SK-N-SH (cell line): ENCODE measurements at regions not wholly inside any gene's neighbourhood (a gene's known extent, or its start where the extent isn't known, plus 50 kb on each side); places are given as distances from the start of the nearest gene placed in this dataset.

ENCODE experiments used
- CHD2 ChIP-seq: fragments of 150-350 bp; IDR thresholded peaks from 2 replicates; pipeline ENCODE4 v1.6.1; 2018; ENCODE audit warnings: low read length; ENCODE audit not compliant: partially characterized antibody
- CTCF ChIP-seq: fragments of 200-600 bp; sonication (generic); IDR thresholded peaks from 2 replicates; pipeline ENCODE4 v1.6.1; 2017; ENCODE audit warnings: antibody characterized with exemption, mild to moderate bottlenecking, moderate library complexity
- ELF1 ChIP-seq: IDR thresholded peaks from 2 replicates; pipeline ENCODE4 v1.4.0; 2012
- EP300 ChIP-seq, 2 experiments: IDR thresholded peaks; 2 replicates each; pipeline versions ENCODE4 v1.4.0 to v1.6.1; 2012; ENCODE audit warnings: borderline replicate concordance in 1 of 2, low read depth in 1 of 2, low read length in 1 of 2
- FOXM1 ChIP-seq: IDR thresholded peaks from 2 replicates; pipeline ENCODE4 v1.4.0; 2012; ENCODE audit warnings: low read depth, mild to moderate bottlenecking
- GATA2 ChIP-seq: sonication (generic); formaldehyde crosslinking; IDR thresholded peaks from 2 replicates; pipeline ENCODE4 v1.5.0; 2020; ENCODE audit warnings: mild to moderate bottlenecking, missing genetic modification reagents
- MAX ChIP-seq: IDR thresholded peaks from 2 replicates; pipeline ENCODE4 v1.4.0; 2012; ENCODE audit warnings: low read depth
- MEF2A ChIP-seq: IDR thresholded peaks from 2 replicates; pipeline ENCODE4 v1.4.0; 2012; ENCODE audit warnings: low read depth, borderline replicate concordance
- NFIC ChIP-seq: IDR thresholded peaks from 2 replicates; pipeline ENCODE4 v1.4.0; 2012; ENCODE audit warnings: borderline replicate concordance
- NRF1 ChIP-seq: IDR thresholded peaks from 2 replicates; pipeline ENCODE4 v1.6.1; 2012; ENCODE audit warnings: low read depth, mild to moderate bottlenecking, low read length
- POLR2AphosphoS5 ChIP-seq: IDR thresholded peaks from 2 replicates; pipeline ENCODE4 v1.6.1; 2012; ENCODE audit warnings: low read depth, low read length
- REST ChIP-seq: IDR thresholded peaks from 2 replicates; pipeline ENCODE4 v1.6.1; 2012; ENCODE audit warnings: mild to moderate bottlenecking, low read depth, low read length, moderate library complexity
- RFX5 ChIP-seq: IDR thresholded peaks from 2 replicates; pipeline ENCODE4 v1.6.1; 2012; ENCODE audit warnings: mild to moderate bottlenecking, improper control_type of control experiment, low read length
- RXRA ChIP-seq: IDR thresholded peaks from 2 replicates; pipeline ENCODE4 v1.4.0; 2012; ENCODE audit warnings: low read depth, mild to moderate bottlenecking, borderline replicate concordance
- SIN3A ChIP-seq: IDR thresholded peaks from 2 replicates; pipeline ENCODE4 v1.6.1; 2012; ENCODE audit warnings: low read depth, mild to moderate bottlenecking, low read length, moderate library complexity, borderline replicate concordance
- SMC3 ChIP-seq: IDR thresholded peaks from 2 replicates; pipeline ENCODE4 v1.6.1; 2012; ENCODE audit warnings: low read depth, low read length, improper control_type of control experiment
- TAF1 ChIP-seq: IDR thresholded peaks from 2 replicates; pipeline ENCODE4 v1.6.1; 2012; ENCODE audit warnings: low read depth, mild to moderate bottlenecking, low read length, moderate library complexity, borderline replicate concordance
- TEAD4 ChIP-seq: IDR thresholded peaks from 2 replicates; pipeline ENCODE4 v1.4.0; 2012; ENCODE audit warnings: mild to moderate bottlenecking, borderline replicate concordance; ENCODE audit not compliant: insufficient read depth

- TF ChIP-seq CHD2 (no peak), MEF2A (no peak), GATA2 (CRISPR knock-in tag) (no peak), MAX (peak; percentile 76), RXRA (peak; percentile 67), ELF1 (peak; percentile 80), NFIC (peak; percentile 27; the same call in 1 of the 2 replicates), TAF1 (peak; percentile 47; the same call in 1 of the 2 replicates), CTCF (no peak), EP300 (IDR thresholded peaks at IDR 0.05; ENCODE audit: borderline replicate concordance in 1 of 2, low read depth in 1 of 2, low read length in 1 of 2) (peak in 1 of 2 experiments; percentile 37; a peak in 1 of 4 replicates), RFX5 (no peak), TEAD4 (no peak), POLR2AphosphoS5 (no peak; the same call in 1 of the 2 replicates), SMC3 (no peak), NRF1 (no peak), SIN3A (no peak), REST (no peak), FOXM1 (no peak)
- TF ChIP-seq, all 33 proteins: peak for 10
These were observed 76.0 kb downstream of the VCPKMT start (continued) for GRCh38 chr14:50040401-50040775.
